GM12878 (cell line): ENCODE measurements at regions not wholly inside any gene's neighbourhood (a gene's known extent, or its start where the extent isn't known, plus 50 kb on each side); places are given as distances from the start of the nearest gene placed in this dataset.

Experiments
- ATAC-seq: fragments of 200-7000 bp; cut with Tn5 transposase; 3 replicates; pipeline ENCODE4 v1.9.1; 2020; ENCODE audit warnings: mild to moderate bottlenecking, moderate library complexity
- BruUV-seq: library from RNA; stranded (reverse); fragments of 400-500 nt; replicated peaks from 2 replicates; lab custom pipeline; 2021; lab: Mats Ljungman, UMichigan
- CTCF ChIA-PET: fragments of 300-600 bp; sonication (Branson Sonifier 250); formaldehyde crosslinking; extraction: SDS; loops from one replicate; lab custom pipeline; 2021; ENCODE audit warnings: inconsistent platforms; lab: Yijun Ruan, JAX
- POLR2A ChIA-PET: fragments of 350-600 bp; formaldehyde crosslinking; extraction: SDS; loops from one replicate; lab custom pipeline; 2021; ENCODE audit warnings: inconsistent platforms; lab: Charles Lee
- RAD21 ChIA-PET: fragments of 300-600 bp; sonication (Branson Sonifier 250); formaldehyde crosslinking; loops from one replicate; lab custom pipeline; 2023; ENCODE audit warnings: antibody characterized with exemption; ENCODE audit not compliant: unreplicated experiment; lab: Charles Lee
- SMC1A ChIA-PET: fragments of 300-600 bp; sonication (Branson Sonifier 250); formaldehyde crosslinking; loops from one replicate; lab custom pipeline; 2023; ENCODE audit not compliant: unreplicated experiment, uncharacterized antibody; lab: Charles Lee
- DNase-seq: peaks from one replicate; pipeline ENCODE4 v3.0.0-alpha.2; 2011; ENCODE audit warnings: low read depth, low spot score
- FAIRE-seq: peaks from 3 replicates; lab custom pipeline; 2011; peaks lifted over from hg19 to GRCh38; lab: Jason Lieb, UNC
- H2AFZ ChIP-seq: 2 replicates; pipeline ENCODE4 v1.6.0; 2011; ENCODE audit warnings: low read depth, low read length, control low read depth; ENCODE audit not compliant: control insufficient read depth
- H3K27ac ChIP-seq: 2 replicates; pipeline ENCODE4 v1.5.1; 2011; ENCODE audit warnings: control low read depth; ENCODE audit not compliant: control insufficient read depth, insufficient read depth
- H3K27me3 ChIP-seq, 2 experiments: replicated peaks in 1 of 2; 2 replicates each; pipeline versions ENCODE4 v1.6.0 to v1.6.1; 2011; ENCODE audit warnings: low read length in 1 of 2; ENCODE audit not compliant: control insufficient read depth in 2 of 2, insufficient read depth in 2 of 2
- H3K36me3 ChIP-seq, 2 experiments: 2 replicates each; pipeline ENCODE4 v1.5.1; 2011; ENCODE audit warnings: low read length in 1 of 2; ENCODE audit not compliant: control insufficient read depth in 2 of 2, insufficient read depth in 2 of 2
- H3K4me1 ChIP-seq: 2 replicates; pipeline ENCODE4 v1.6.1; 2011; ENCODE audit warnings: mild to moderate bottlenecking, low read length, moderate library complexity, mixed read lengths; ENCODE audit not compliant: control insufficient read depth, insufficient read depth
- H3K4me2 ChIP-seq: 2 replicates; pipeline ENCODE4 v1.6.0; 2011; ENCODE audit warnings: control low read depth; ENCODE audit not compliant: control insufficient read depth, insufficient read depth
- H3K4me3 ChIP-seq: fragments of 200-600 bp; sonication (generic); 2 replicates; pipeline ENCODE4 v1.5.1; 2016
- H3K79me2 ChIP-seq: 2 replicates; pipeline ENCODE4 v1.6.0; 2011; ENCODE audit warnings: low read length; ENCODE audit not compliant: control insufficient read depth, insufficient read depth
- H3K9ac ChIP-seq: 2 replicates; pipeline ENCODE4 v1.8.0; 2011; ENCODE audit warnings: low read length, control low read depth, mixed read lengths; ENCODE audit not compliant: control insufficient read depth, insufficient read depth
- H3K9me3 ChIP-seq: replicated peaks from 3 replicates; pipeline ENCODE4 v1.5.1; 2011; ENCODE audit warnings: mild to moderate bottlenecking, low read length; ENCODE audit not compliant: control insufficient read depth, insufficient read depth
- H4K20me1 ChIP-seq: 2 replicates; pipeline ENCODE4 v1.6.0; 2011; ENCODE audit not compliant: control insufficient read depth, insufficient read depth
- KDM1A ChIP-seq: fragments of 200-600 bp; sonication (generic); IDR thresholded peaks from 2 replicates; pipeline ENCODE4 v1.6.1; 2016; ENCODE audit warnings: borderline replicate concordance
- RAD21 ChIP-seq: IDR thresholded peaks from 2 replicates; pipeline ENCODE4 v1.6.1; 2011; ENCODE audit warnings: mild to moderate bottlenecking, low read depth, low read length, moderate library complexity; ENCODE audit not compliant: insufficient read depth
- SMC3 ChIP-seq: IDR thresholded peaks from 2 replicates; pipeline ENCODE4 v1.6.1; 2011; ENCODE audit warnings: low read length, improper control_type of control experiment, borderline replicate concordance
- YBX1 ChIP-seq: fragments of 450-650 bp; IDR thresholded peaks from 2 replicates; pipeline ENCODE4 v1.6.1; 2016; ENCODE audit warnings: antibody characterized with exemption
- WGBS: methylation state at CpG from one replicate; pipeline ENCODE4 v1.1.6; 2016; ENCODE audit warnings: low lambda C conversion rate; ENCODE audit not compliant: insufficient replicate concordance, insufficient coverage; ENCODE audit errors: missing lambda C conversion rate; 5-methylcytosine and 5-hydroxymethylcytosine counted together
- in situ Hi-C: fragments of 300-500 bp; cut with MboI; formaldehyde crosslinking; loops from 9 replicates; pipeline ENCODE4 v1.14.3; 2018; ENCODE audit warnings: mixed read lengths
- intact Hi-C: fragments of 100-400 bp; cut with micrococcal nuclease; formaldehyde crosslinking; loops from one replicate; pipeline ENCODE4 v1.14.2; 2022; ENCODE audit not compliant: unreplicated experiment
- TF ChIP-seq, protein P1 (sequence below), 3 experiments: IDR thresholded peaks in 2 of 3; conservative IDR thresholded peaks in 1 of 3; 2 replicates each; pipeline ENCODE4 v1.5.1; 2011; ENCODE audit warnings: low read depth in 3 of 3, low read length in 3 of 3, mild to moderate bottlenecking in 3 of 3, control low read depth in 2 of 3, moderate library complexity in 2 of 3, inconsistent platforms in 1 of 3, mixed read lengths in 1 of 3; ENCODE audit not compliant: control insufficient read depth in 2 of 3, insufficient read depth in 1 of 3; ENCODE audit errors: extremely low read depth in 1 of 3
- TF ChIP-seq, protein P2 (sequence below): fragments of 450-650 bp; formaldehyde crosslinking; IDR thresholded peaks from 2 replicates; pipeline ENCODE4 v1.4.0; 2022; ENCODE audit warnings: mild to moderate bottlenecking, moderate library complexity
- TF ChIP-seq, protein P3 (sequence below): fragments of 450-650 bp; formaldehyde crosslinking; IDR thresholded peaks from 2 replicates; pipeline ENCODE4 v1.4.0; 2020; ENCODE audit warnings: mild to moderate bottlenecking, moderate library complexity

DNA sequence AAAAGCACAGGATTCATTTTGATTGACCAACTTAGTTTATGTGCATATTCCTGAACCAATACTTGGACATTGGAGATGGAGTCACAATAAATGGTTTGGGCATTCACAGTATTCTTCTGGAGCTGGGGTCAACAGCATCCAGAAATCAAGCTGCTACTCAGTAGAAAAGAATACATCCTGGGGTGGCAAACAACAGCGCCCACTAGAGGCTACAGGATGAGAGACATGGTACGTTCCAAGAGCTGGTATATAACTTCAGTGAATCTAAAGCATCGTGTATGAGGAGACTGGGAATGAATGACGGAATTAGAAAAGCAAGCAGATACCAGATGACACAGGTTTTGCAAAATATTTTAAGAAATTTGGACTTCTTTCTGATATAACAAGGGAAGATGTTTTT is 142.9 kb upstream of the FIGN start:
- ChIA-PET CTCF (interaction anchor here (0.6 to 1.8 kb wide), 12 partner anchors 9 to 711 kb away, joined by 3 to 7 read pairs (median 4); no protein-coding TSS in a partner anchor), RAD21 (interaction anchor here (1.2 kb wide), 1 partner anchor 533 kb away, joined by 3 read pairs; no protein-coding TSS in a partner anchor), SMC1A (interaction anchor here (0.7 to 2.0 kb wide), 4 partner anchors 11 to 533 kb away, joined by 3 to 8 read pairs (median 6); no protein-coding TSS in a partner anchor), POLR2A (no interaction called here)
- Histone ChIP-seq H3K4me2 (no peak overlapping the region), H3K4me3 (no peak overlapping the region), H3K27me3 (no peaks in the 10 kb centered on the region), H3K4me1 (no peaks in the 10 kb centered on the region), H3K79me2 (no peaks in the 10 kb centered on the region), H3K36me3 (no peaks in the 10 kb centered on the region), H4K20me1 (no peaks in the 10 kb centered on the region), H2AFZ (no peak overlapping the region), H3K27ac (no peak overlapping the region), H3K9ac (no peak overlapping the region), H3K9me3 (no peaks in the 10 kb centered on the region)
- 0% methylated on average over 4 of the region's 4 CpGs for WGBS
- FAIRE-seq = no peak
- TF ChIP-seq, protein P1, sequence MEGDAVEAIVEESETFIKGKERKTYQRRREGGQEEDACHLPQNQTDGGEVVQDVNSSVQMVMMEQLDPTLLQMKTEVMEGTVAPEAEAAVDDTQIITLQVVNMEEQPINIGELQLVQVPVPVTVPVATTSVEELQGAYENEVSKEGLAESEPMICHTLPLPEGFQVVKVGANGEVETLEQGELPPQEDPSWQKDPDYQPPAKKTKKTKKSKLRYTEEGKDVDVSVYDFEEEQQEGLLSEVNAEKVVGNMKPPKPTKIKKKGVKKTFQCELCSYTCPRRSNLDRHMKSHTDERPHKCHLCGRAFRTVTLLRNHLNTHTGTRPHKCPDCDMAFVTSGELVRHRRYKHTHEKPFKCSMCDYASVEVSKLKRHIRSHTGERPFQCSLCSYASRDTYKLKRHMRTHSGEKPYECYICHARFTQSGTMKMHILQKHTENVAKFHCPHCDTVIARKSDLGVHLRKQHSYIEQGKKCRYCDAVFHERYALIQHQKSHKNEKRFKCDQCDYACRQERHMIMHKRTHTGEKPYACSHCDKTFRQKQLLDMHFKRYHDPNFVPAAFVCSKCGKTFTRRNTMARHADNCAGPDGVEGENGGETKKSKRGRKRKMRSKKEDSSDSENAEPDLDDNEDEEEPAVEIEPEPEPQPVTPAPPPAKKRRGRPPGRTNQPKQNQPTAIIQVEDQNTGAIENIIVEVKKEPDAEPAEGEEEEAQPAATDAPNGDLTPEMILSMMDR (IDR thresholded peaks at IDR 0.05 in 2 of 3, conservative IDR thresholded peaks at IDR 0.05 in 1 of 3; ENCODE audit: control insufficient read depth in 2 of 3, extremely low read depth in 1 of 3, insufficient read depth in 1 of 3, low read depth in 3 of 3, low read length in 3 of 3) = peak; percentile 50 to 65 (median 61); a peak in 5 of 6 replicates
- no peak for TF ChIP-seq KDM1A
- TF ChIP-seq RAD21 = peak; percentile 49; the same call in 1 of the 2 replicates
- TF ChIP-seq SMC3 = peak; percentile 17; the same call in 1 of the 2 replicates
- intact Hi-C loops (loop anchor here (2.0 to 5.0 kb wide), 2 partner anchors 182 to 531 kb away; no protein-coding TSS in a partner anchor), in situ Hi-C loops (no loop called here)
- BruUV-seq = no TSS peak
- ATAC-seq = peak; percentile 86
- no peak for DNase-seq

DNA sequence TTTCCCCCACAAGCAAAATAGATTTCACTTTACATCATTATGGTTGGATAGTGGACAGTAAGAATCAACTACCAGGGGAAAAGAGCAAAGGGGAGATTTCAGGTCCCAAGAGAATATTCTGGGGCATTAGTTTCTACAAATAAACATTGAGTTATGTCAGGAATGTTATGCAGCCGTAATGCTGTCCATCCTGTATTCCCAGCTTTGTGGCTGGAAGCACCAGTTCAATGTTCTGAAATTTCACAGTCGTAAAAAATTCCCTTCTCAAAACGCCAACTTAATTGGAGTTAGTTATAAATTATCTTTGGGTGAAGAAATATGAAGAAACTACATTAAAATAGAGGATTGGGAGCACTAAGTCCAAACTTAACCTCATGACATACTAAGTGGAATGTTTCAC is 141.5 kb upstream of the FIGN start:
- H3K4me1 ChIP-seq = no peaks in the 10 kb centered on the region
- no TSS peak for BruUV-seq
- H3K27me3 ChIP-seq = no peaks in the 10 kb centered on the region
- no peak overlapping the region for H3K4me2 ChIP-seq
- CTCF ChIA-PET = no interaction called here
- H2AFZ ChIP-seq = no peak overlapping the region
- intact Hi-C loops = loop anchor here (5.0 kb wide), 1 partner anchor 530 kb away; no protein-coding TSS in a partner anchor
- H3K36me3 ChIP-seq = no peaks in the 10 kb centered on the region
- H3K9me3 ChIP-seq = no peaks in the 10 kb centered on the region
- H3K27ac ChIP-seq = no peak overlapping the region
- SMC1A ChIA-PET = no interaction called here
- POLR2A ChIA-PET = no interaction called here
- H3K4me3 ChIP-seq = no peak overlapping the region
- RAD21 ChIA-PET = no interaction called here
- no peaks in the 10 kb centered on the region for H4K20me1 ChIP-seq
- no peak for ATAC-seq
- WGBS = 0% methylated on average over 3 of the region's 3 CpGs
- no peak for FAIRE-seq
- in situ Hi-C loops = no loop called here
- no peaks in the 10 kb centered on the region for H3K79me2 ChIP-seq
- no peak for DNase-seq
- H3K9ac ChIP-seq = no peak overlapping the region
- TF ChIP-seq, protein P2, sequence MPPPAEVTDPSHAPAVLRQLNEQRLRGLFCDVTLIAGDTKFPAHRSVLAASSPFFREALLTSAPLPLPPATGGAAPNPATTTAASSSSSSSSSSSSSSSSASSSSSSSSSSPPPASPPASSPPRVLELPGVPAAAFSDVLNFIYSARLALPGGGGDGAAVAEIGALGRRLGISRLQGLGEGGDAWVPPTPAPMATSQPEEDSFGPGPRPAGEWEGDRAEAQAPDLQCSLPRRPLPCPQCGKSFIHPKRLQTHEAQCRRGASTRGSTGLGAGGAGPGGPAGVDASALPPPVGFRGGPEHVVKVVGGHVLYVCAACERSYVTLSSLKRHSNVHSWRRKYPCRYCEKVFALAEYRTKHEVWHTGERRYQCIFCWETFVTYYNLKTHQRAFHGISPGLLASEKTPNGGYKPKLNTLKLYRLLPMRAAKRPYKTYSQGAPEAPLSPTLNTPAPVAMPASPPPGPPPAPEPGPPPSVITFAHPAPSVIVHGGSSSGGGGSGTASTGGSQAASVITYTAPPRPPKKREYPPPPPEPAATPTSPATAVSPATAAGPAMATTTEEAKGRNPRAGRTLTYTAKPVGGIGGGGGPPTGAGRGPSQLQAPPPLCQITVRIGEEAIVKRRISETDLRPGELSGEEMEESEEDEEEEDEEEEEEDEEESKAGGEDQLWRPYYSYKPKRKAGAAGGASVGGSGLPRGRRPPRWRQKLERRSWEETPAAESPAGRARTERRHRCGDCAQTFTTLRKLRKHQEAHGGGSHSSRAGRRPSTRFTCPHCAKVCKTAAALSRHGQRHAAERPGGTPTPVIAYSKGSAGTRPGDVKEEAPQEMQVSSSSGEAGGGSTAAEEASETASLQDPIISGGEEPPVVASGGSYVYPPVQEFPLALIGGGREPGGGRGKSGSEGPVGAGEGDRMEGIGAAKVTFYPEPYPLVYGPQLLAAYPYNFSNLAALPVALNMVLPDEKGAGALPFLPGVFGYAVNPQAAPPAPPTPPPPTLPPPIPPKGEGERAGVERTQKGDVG (CRISPR knock-in tag) = no peak
- TF ChIP-seq, protein P3, sequence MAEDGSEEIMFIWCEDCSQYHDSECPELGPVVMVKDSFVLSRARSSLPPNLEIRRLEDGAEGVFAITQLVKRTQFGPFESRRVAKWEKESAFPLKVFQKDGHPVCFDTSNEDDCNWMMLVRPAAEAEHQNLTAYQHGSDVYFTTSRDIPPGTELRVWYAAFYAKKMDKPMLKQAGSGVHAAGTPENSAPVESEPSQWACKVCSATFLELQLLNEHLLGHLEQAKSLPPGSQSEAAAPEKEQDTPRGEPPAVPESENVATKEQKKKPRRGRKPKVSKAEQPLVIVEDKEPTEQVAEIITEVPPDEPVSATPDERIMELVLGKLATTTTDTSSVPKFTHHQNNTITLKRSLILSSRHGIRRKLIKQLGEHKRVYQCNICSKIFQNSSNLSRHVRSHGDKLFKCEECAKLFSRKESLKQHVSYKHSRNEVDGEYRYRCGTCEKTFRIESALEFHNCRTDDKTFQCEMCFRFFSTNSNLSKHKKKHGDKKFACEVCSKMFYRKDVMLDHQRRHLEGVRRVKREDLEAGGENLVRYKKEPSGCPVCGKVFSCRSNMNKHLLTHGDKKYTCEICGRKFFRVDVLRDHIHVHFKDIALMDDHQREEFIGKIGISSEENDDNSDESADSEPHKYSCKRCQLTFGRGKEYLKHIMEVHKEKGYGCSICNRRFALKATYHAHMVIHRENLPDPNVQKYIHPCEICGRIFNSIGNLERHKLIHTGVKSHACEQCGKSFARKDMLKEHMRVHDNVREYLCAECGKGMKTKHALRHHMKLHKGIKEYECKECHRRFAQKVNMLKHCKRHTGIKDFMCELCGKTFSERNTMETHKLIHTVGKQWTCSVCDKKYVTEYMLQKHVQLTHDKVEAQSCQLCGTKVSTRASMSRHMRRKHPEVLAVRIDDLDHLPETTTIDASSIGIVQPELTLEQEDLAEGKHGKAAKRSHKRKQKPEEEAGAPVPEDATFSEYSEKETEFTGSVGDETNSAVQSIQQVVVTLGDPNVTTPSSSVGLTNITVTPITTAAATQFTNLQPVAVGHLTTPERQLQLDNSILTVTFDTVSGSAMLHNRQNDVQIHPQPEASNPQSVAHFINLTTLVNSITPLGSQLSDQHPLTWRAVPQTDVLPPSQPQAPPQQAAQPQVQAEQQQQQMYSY (CRISPR knock-in tag) = no peak
- TF ChIP-seq YBX1 = no peak
